GM18502 (cell line): ENCODE measurements at regions not wholly inside any gene's neighbourhood (a gene's known extent, or its start where the extent isn't known, plus 50 kb on each side); places are given as distances from the start of the nearest gene placed in this dataset.

Experiments
- ATAC-seq: cut with Tn5 transposase; IDR thresholded peaks from one replicate; pipeline ENCODE4 v1.9.1; 2021; ENCODE audit warnings: mild to moderate bottlenecking; ENCODE audit not compliant: unreplicated experiment, poor library complexity

DNA sequence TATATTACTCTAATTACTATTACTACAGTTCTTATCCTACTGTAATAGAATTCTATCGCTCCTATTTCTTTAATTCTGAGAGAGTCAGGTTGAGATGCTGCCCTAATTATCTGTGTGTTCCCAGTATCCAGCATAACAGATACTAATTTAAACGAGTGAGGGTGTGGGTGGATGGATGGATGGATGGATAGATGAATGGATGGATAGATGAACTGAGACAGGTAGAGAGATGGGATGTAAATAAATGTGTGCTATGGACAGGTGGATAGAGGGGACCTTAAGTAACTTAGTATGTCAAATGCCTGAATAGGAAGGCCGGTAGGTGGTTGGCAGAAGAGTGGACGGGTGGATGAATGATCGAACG is 143.6 kb upstream of the ADRA1B start:
- ATAC-seq: no peak

GRCh38 chr5:159773062-159773924 is 143.0 kb upstream of the ADRA1B start:
- peak; percentile 90 for ATAC-seq

DNA sequence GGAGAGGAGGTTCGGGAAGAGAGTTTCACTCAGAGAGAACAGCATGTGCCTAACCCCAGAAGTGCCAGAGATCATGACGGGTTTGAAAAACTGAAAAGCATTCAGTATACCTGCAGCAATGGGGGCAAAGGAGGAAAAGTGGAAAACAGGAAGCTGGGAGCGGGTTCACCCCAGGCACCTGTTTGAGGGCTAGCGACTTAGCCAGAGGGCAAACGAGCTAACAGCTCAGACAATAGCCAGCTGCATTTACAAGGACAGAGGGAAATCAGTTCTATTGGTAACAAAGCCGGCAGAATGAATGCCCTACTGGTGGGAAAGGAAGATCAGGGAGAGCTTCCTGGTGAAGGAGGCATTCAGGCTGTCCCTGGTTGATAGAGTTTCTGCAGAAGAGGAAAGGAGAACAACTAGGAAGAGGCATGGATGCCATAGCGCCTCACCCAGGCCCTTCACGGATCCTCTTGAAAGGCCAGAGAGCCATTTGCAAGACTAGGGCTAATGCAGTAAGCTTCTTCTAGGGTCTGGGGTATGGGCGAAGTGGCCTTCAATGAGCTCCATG is 141.7 kb upstream of the ADRA1B start:
- ATAC-seq: no peak

DNA sequence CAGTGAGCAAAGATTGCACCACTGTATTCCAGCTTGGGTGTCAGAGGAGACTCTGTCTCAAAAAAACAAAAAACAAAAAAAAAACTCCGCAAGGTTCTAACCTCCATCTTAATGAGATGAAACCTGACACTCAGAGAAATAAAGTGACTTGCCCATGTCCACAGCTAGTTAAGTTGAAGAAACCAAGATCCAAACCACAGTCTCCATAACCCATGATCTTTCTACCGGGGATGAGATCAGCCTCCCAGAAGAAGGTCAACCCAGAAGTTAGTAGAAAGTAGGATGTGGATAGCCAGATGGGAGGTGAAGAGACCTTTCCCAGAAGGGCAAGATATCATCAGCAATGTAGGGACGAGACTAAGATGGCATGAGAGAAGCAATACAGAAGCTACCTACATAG is 140.4 kb upstream of the ADRA1B start:
- ATAC-seq: no peak

- no peak for ATAC-seq
Measured at GRCh38 chr5:159777049-159777660, 139.1 kb upstream of the ADRA1B start.

GRCh38 chr5:159779481-159779880 is 136.8 kb upstream of the ADRA1B start:
- no peak for ATAC-seq

GRCh38 chr5:159780246-159780645 is 136.0 kb upstream of the ADRA1B start:
- ATAC-seq: no peak

GRCh38 chr5:159781626-159782157 is 134.6 kb upstream of the ADRA1B start:
- no peak for ATAC-seq

DNA sequence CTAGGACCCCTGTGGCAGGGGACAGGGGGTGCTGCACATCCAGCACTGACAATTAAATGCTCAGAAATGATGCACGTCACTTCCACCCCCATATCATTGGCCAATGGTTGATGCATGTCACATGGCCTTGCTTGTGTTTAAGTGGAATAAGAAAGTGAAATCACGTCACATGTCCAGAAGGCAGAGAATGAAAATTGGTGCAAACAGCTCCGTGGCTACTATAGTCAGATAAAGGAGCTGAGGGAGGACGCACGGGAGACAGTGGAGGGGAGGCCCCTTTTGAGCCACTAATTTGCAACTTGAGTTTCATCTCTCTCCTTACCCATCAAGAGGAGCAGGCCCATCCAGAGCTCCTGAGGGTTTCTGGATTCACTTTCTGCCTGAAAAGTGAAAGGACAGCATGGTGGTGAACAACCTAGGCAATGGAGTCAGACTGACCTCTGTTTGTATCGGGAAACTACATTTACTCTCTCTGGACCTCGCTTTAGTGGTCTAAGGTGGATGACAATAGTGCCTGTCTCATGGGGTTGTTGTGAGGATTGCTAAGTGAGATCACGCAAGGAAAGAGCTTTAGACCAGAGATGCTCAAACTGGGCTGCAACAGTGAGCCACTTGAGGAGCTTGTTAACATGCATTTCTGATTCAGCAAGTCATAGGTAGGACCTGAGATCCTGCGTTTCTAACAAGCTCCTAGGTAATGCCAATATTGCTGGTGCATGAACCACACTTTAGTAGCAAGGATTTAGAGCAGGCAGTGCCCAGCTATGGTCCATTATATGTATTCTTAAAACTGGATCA is 133.9 kb upstream of the ADRA1B start:
- ATAC-seq: peak; percentile 70

- ATAC-seq: no peak
Measured at GRCh38 chr5:159782995-159783300, 133.3 kb upstream of the ADRA1B start.

DNA sequence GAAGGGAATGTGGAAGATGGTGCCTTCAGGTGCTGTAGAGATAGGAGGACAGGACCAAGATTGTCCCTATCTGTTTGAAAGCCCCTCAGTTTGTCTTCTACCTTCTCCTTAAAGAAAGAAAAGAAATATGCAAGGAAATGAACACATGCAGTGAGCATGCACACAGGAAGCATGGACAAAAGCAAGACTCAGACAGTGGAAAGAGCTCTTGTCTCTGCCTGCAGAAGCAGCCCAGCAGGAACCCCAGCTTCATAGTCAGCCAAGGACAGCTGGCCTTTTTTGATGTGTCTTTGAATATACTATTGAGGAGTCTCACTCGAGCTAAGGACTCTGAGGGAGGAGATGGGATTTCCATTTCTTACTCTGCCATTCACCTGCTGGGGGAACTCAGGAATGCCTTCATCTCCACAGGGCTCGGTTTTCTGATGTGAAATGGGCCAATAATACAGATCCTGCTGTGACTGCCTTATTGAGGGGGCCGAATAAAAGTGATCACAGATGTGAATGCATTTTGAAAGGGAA is 132.5 kb upstream of the ADRA1B start:
- no peak for ATAC-seq

- ATAC-seq: no peak
Measured at GRCh38 chr5:159784993-159785392, 131.3 kb upstream of the ADRA1B start.

DNA sequence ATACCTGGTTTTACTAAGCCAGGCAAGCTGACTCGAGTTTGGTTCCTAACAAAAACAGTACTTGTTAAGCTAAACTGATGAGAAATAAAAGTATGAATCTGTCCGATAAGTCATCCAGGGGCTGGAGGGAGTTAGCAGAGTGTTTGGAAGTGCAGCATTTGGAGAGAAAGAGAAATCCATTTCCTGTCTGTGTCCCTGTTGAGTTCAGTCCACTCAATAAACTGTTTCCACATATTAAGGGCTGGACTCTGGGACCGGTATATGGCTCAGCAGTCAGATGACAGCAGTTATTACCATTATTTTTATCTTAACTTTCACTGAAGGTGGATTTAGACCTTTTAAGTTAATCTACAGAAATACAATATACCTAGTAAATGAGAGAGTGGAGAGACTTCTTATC is 130.6 kb upstream of the ADRA1B start:
- no peak for ATAC-seq

- ATAC-seq: no peak
Measured at GRCh38 chr5:159786201-159786600, 130.1 kb upstream of the ADRA1B start.

- ATAC-seq: no peak
Measured at GRCh38 chr5:159786901-159787691, 129.2 kb upstream of the ADRA1B start.

DNA sequence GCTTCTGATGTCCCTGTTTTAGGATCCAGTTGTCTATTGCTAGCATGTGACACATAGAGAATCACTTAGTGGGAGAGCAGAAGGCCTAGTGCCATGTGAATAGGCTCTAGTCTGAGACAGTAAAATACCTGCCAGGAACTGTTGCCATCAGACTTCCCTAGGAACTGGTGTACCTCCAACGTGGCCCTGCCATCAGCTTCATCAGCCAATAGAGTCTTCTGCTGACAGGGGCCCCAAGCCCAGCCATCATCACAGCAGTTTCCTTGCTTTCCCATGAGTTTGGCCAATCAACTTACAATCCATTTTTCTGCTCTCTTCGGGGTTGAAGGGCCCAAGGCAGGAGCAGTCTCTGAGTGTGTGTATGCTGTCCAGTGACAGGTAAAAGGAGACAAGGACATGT is 128.4 kb upstream of the ADRA1B start:
- no peak for ATAC-seq

- ATAC-seq: no peak
Measured at GRCh38 chr5:159788835-159789331, 127.4 kb upstream of the ADRA1B start.

GRCh38 chr5:159792180-159792579 is 124.1 kb upstream of the ADRA1B start:
- ATAC-seq: no peak

- no peak for ATAC-seq
Measured at GRCh38 chr5:159797261-159797970, 118.9 kb upstream of the ADRA1B start.
